Neural progenitor cell (in vitro differentiated cells): ENCODE measurements at regions not wholly inside any gene's neighbourhood (a gene's known extent, or its start where the extent isn't known, plus 50 kb on each side); places are given as distances from the start of the nearest gene placed in this dataset.
A peak's percentile ranks its signal among the peaks of the same experiment; 100 is the strongest.

ENCODE experiments used
- DNase-seq: peaks from one replicate; pipeline ENCODE4 v3.0.0-alpha.2; 2016; ENCODE audit warnings: low spot score
- H2AFZ ChIP-seq: fragments of 200-600 bp; sonication (generic); replicated peaks from 2 replicates; pipeline ENCODE4 v1.6.1; 2016; ENCODE audit warnings: antibody characterized with exemption
- H3F3A ChIP-seq: fragments of 200-600 bp; sonication (generic); 2 replicates; pipeline ENCODE4 v1.6.1; 2016; ENCODE audit warnings: antibody characterized with exemption, low read depth
- H3K27ac ChIP-seq: fragments of 200-600 bp; sonication (generic); 2 replicates; pipeline ENCODE4 v1.5.1; 2016; ENCODE audit warnings: mild to moderate bottlenecking
- H3K27me3 ChIP-seq: fragments of 200-600 bp; sonication (generic); 2 replicates; pipeline ENCODE4 v1.6.1; 2016; ENCODE audit warnings: mild to moderate bottlenecking, moderate library complexity
- H3K36me3 ChIP-seq: fragments of 200-600 bp; sonication (generic); 2 replicates; pipeline ENCODE4 v1.5.1; 2016
- H3K4me1 ChIP-seq: fragments of 200-600 bp; sonication (generic); 2 replicates; pipeline ENCODE4 v1.6.1; 2016; ENCODE audit warnings: mixed run types
- H3K4me2 ChIP-seq: fragments of 200-600 bp; sonication (generic); 2 replicates; pipeline ENCODE4 v1.6.1; 2016
- H3K4me3 ChIP-seq: fragments of 200-600 bp; sonication (generic); 2 replicates; pipeline ENCODE4 v1.5.1; 2016
- H3K79me2 ChIP-seq: fragments of 200-600 bp; sonication (generic); 2 replicates; pipeline ENCODE4 v1.6.1; 2016; ENCODE audit warnings: low read depth
- H3K9ac ChIP-seq: fragments of 200-600 bp; sonication (generic); 2 replicates; pipeline ENCODE4 v1.6.1; 2016
- H3K9me3 ChIP-seq: fragments of 200-600 bp; sonication (generic); 2 replicates; pipeline ENCODE4 v1.5.1; 2016; ENCODE audit warnings: low read depth
- H4K20me1 ChIP-seq: fragments of 200-600 bp; sonication (generic); 2 replicates; pipeline ENCODE4 v1.6.1; 2016; ENCODE audit warnings: low read depth
- H3K27ac Mint-ChIP-seq: 3 replicates; pipeline ENCODE4 v1.8.0; 2021; ENCODE audit warnings: mixed read lengths
- H3K27me3 Mint-ChIP-seq: 2 replicates; pipeline ENCODE4 v1.8.0; 2022; ENCODE audit warnings: low read depth, mild to moderate bottlenecking, inconsistent platforms, moderate library complexity, mixed read lengths; ENCODE audit not compliant: insufficient read depth
- H3K36me3 Mint-ChIP-seq: 3 replicates; pipeline ENCODE4 v1.8.0; 2021; ENCODE audit warnings: mixed read lengths
- H3K4me1 Mint-ChIP-seq: 3 replicates; pipeline ENCODE4 v1.8.0; 2021; ENCODE audit warnings: mixed read lengths
- H3K4me3 Mint-ChIP-seq: 3 replicates; pipeline ENCODE4 v1.8.0; 2021; ENCODE audit warnings: mild to moderate bottlenecking, moderate library complexity, mixed read lengths
- H3K9me3 Mint-ChIP-seq: 3 replicates; pipeline ENCODE4 v1.8.0; 2020; ENCODE audit warnings: mixed read lengths
- CTCF ChIP-seq: fragments of 200-600 bp; sonication (generic); IDR thresholded peaks from 2 replicates; pipeline ENCODE4 v1.5.1; 2017; ENCODE audit warnings: antibody characterized with exemption, mild to moderate bottlenecking
- EZH2 ChIP-seq: fragments of 200-600 bp; sonication (generic); IDR thresholded peaks from 2 replicates; pipeline ENCODE4 v1.6.1; 2017; ENCODE audit warnings: antibody characterized with exemption, mild to moderate bottlenecking, moderate library complexity
- EZH2phosphoT487 ChIP-seq: fragments of 200-600 bp; sonication (generic); IDR thresholded peaks from 2 replicates; pipeline ENCODE4 v1.6.1; 2017; ENCODE audit warnings: antibody characterized with exemption

- Mint-ChIP-seq H3K36me3 (no peaks in the 10 kb centered on the region), H3K4me1 (no peaks in the 10 kb centered on the region), H3K9me3 (peaks cover 9% of the 10 kb centered on the region), H3K27ac (no peak overlapping the region), H3K4me3 (no peak overlapping the region), H3K27me3 (no peaks in the 10 kb centered on the region)
- TF ChIP-seq CTCF (peak; percentile 18), EZH2phosphoT487 (no peak)
- Histone ChIP-seq H3F3A (no peaks in the 10 kb centered on the region), H3K27me3 (no peaks in the 10 kb centered on the region), H3K4me1 (no peaks in the 10 kb centered on the region), H3K36me3 (no peaks in the 10 kb centered on the region), H3K9ac (no peak overlapping the region), H3K79me2 (no peaks in the 10 kb centered on the region), H2AFZ (no peak overlapping the region), H3K27ac (no peak overlapping the region), H3K9me3 (no peaks in the 10 kb centered on the region), H3K4me2 (no peak overlapping the region), H4K20me1 (no peaks in the 10 kb centered on the region), H3K4me3 (no peak overlapping the region)
- DNase-seq = peak; percentile 3
These were observed 513.7 kb upstream of the PTGER4 start for GRCh38 chr5:40165789-40166728.

GRCh38 chr5:40165106-40165788 lies 514.5 kb upstream of the PTGER4 start:
- peaks cover 5% of the 10 kb centered on the region for H3K9me3 Mint-ChIP-seq

GRCh38 chr5:40160435-40160834 lies 519.3 kb upstream of the PTGER4 start:
- no peak overlapping the region for H3K9ac ChIP-seq

More at GRCh38 chr5:40165106-40165788, 514.5 kb upstream of the PTGER4 start:
- Histone ChIP-seq H3K27ac (no peak overlapping the region), H3K9ac (no peak overlapping the region), H3K79me2 (no peaks in the 10 kb centered on the region), H3K4me3 (no peak overlapping the region), H4K20me1 (no peaks in the 10 kb centered on the region), H3F3A (no peaks in the 10 kb centered on the region), H3K4me2 (no peak overlapping the region), H3K4me1 (no peaks in the 10 kb centered on the region), H2AFZ (no peak overlapping the region), H3K36me3 (no peaks in the 10 kb centered on the region), H3K27me3 (no peaks in the 10 kb centered on the region), H3K9me3 (no peaks in the 10 kb centered on the region)
- Mint-ChIP-seq H3K36me3 (no peaks in the 10 kb centered on the region), H3K4me1 (no peaks in the 10 kb centered on the region), H3K27me3 (peaks cover 2% of the 10 kb centered on the region), H3K4me3 (no peak overlapping the region), H3K27ac (no peak overlapping the region)
- no peak for TF ChIP-seq EZH2phosphoT487
- DNase-seq = no peak

More at GRCh38 chr5:40160435-40160834, 519.3 kb upstream of the PTGER4 start:
- H3K4me1 ChIP-seq = no peaks in the 10 kb centered on the region
- no peaks in the 10 kb centered on the region for H3K9me3 Mint-ChIP-seq
- H3K36me3 Mint-ChIP-seq = no peaks in the 10 kb centered on the region
- no peak for TF ChIP-seq EZH2phosphoT487
- no peak for TF ChIP-seq CTCF
- no peak for TF ChIP-seq EZH2
- no peak overlapping the region for H3K4me2 ChIP-seq
- no peak overlapping the region for H3K4me3 Mint-ChIP-seq
- H3K4me1 Mint-ChIP-seq = no peaks in the 10 kb centered on the region
- no peak overlapping the region for H3K27ac Mint-ChIP-seq
- no peak overlapping the region for H2AFZ ChIP-seq
- no peaks in the 10 kb centered on the region for H3K27me3 ChIP-seq
- peaks cover 2% of the 10 kb centered on the region for H3K27me3 Mint-ChIP-seq
- DNase-seq = no peak
- H3K4me3 ChIP-seq = no peak overlapping the region
- no peaks in the 10 kb centered on the region for H3K36me3 ChIP-seq
- no peaks in the 10 kb centered on the region for H4K20me1 ChIP-seq
- H3F3A ChIP-seq = no peaks in the 10 kb centered on the region
- H3K27ac ChIP-seq = no peak overlapping the region
- H3K79me2 ChIP-seq = no peaks in the 10 kb centered on the region
- H3K9me3 ChIP-seq = no peaks in the 10 kb centered on the region
